ENCODE measurements at regions not wholly inside any gene's neighbourhood (a gene's known extent, or its start where the extent isn't known, plus 50 kb on each side); places are given as distances from the start of the nearest gene placed in this dataset.

DNA sequence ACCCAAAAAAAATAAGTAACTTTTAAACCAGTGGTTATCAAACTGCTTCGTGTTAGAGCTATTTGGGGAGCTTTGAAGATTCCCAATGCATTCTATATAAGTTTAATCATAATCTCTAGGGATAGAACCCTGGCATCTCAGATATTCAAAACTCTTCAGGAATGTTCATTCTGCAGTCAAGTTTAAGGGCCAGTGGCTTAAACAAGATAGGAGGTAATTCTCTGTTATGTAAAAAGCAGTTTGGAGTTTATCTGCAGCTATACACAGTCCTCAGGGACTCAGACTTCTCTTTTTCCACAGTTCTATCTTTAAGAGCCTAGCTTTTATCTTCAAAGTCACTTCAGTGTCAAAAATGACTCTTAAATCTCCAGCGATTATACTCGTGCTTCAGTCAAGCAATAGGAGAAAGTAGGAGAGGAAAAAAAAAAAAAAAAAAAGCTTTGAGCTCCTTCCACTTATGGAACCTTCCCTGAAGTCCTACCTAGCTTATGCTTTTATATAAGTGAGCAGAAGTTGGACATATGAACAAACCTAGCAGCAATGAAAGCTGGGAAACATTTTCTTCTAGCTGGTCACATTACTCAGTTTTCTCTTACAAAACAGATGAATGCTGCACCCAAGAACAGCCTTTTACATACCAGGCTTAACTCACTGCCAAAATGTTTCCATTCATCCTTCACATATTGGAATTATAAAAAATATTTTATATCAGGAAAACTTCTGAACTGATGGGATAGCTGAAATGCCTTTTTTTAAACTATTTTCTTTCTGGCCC lies 302.8 kb downstream of the FSCB start:
- Histone ChIP-seq H3K4me1 (ENCODE audit: insufficient read depth, low read length) (no peaks in the 10 kb centered on the region), H3K36me3 (ENCODE audit: insufficient read depth, low read length) (no peaks in the 10 kb centered on the region), H3K9ac (ENCODE audit: low read depth, low read length) (no peak overlapping the region), H3K4me2 (ENCODE audit: insufficient read depth, low read length) (no peak overlapping the region), H4K20me1 (ENCODE audit: insufficient read depth, low read length) (no peaks in the 10 kb centered on the region), H3K9me3 (ENCODE audit: insufficient read depth, low read length, severe bottlenecking) (no peaks in the 10 kb centered on the region), H3K27ac (ENCODE audit: low read length) (no peak overlapping the region), H3K79me2 (ENCODE audit: insufficient read depth, low read length) (no peaks in the 10 kb centered on the region), H2AFZ (ENCODE audit: low read depth, low read length) (no peak overlapping the region), H3K4me3 (ENCODE audit: low read depth in 1 of 2, low read length in 2 of 2) (no peak overlapping the region), H3K27me3 (ENCODE audit: insufficient read depth, low read length, poor library complexity) (no peaks in the 10 kb centered on the region)
- TF ChIP-seq EZH2 (IDR thresholded peaks at IDR 0.05; ENCODE audit: borderline replicate concordance, low read depth, low read length, severe bottlenecking) = no peak
- no peak for TF ChIP-seq CTCF (IDR thresholded peaks at IDR 0.05; ENCODE audit: borderline replicate concordance, extremely low read depth, low read length, poor library complexity, severe bottlenecking)
- DNase-seq (no peak), ATAC-seq (ENCODE audit: insufficient read depth, low read depth) (no peak)

DNA sequence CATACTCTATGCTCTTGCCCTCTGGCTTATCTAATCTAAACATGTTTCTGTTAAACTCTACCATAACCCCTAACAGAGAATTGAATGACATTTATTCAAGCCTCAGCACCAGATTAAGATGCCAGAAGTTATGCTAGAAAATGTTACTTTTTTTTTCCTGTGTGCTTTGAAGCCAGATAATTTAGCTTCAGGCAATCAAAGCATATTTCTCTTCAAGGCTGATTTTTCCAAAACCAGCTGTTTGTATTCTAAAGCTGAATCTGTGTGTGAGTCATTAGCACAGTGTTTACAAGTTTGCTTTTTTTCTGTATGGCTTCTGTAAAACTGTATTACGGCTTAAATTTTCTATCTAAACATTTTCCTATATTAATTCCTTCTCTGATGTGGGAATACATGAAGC lies 326.1 kb downstream of the FSCB start:
- H3K36me3 ChIP-seq (ENCODE audit: insufficient read depth, low read length) = no peaks in the 10 kb centered on the region
- ATAC-seq (ENCODE audit: insufficient read depth, low read depth) = no peak
- no peak overlapping the region for H3K9ac ChIP-seq (ENCODE audit: low read depth, low read length)
- H3K27me3 ChIP-seq (ENCODE audit: insufficient read depth, low read length, poor library complexity) = no peaks in the 10 kb centered on the region
- no peaks in the 10 kb centered on the region for H4K20me1 ChIP-seq (ENCODE audit: insufficient read depth, low read length)
- H3K9me3 ChIP-seq (ENCODE audit: insufficient read depth, low read length, severe bottlenecking) = no peaks in the 10 kb centered on the region
- no peaks in the 10 kb centered on the region for H3K4me1 ChIP-seq (ENCODE audit: insufficient read depth, low read length)
- no peak overlapping the region for H2AFZ ChIP-seq (ENCODE audit: low read depth, low read length)
- DNase-seq = no peak
- H3K27ac ChIP-seq (ENCODE audit: low read length) = no peak overlapping the region
- H3K79me2 ChIP-seq (ENCODE audit: insufficient read depth, low read length) = no peaks in the 10 kb centered on the region
- H3K4me3 ChIP-seq (ENCODE audit: low read depth in 1 of 2, low read length in 2 of 2) = no peak overlapping the region
- no peak overlapping the region for H3K4me2 ChIP-seq (ENCODE audit: insufficient read depth, low read length)
- TF ChIP-seq CTCF (IDR thresholded peaks at IDR 0.05; ENCODE audit: borderline replicate concordance, extremely low read depth, low read length, poor library complexity, severe bottlenecking) (no peak), EZH2 (IDR thresholded peaks at IDR 0.05; ENCODE audit: borderline replicate concordance, low read depth, low read length, severe bottlenecking) (no peak)

- DNase-seq (no peak), ATAC-seq (ENCODE audit: insufficient read depth, low read depth) (no peak)
- no peaks in the 10 kb centered on the region for H3K36me3 ChIP-seq (ENCODE audit: insufficient read depth, low read length)
- no peaks in the 10 kb centered on the region for H3K9me3 ChIP-seq (ENCODE audit: insufficient read depth, low read length, severe bottlenecking)
- no peaks in the 10 kb centered on the region for H3K27me3 ChIP-seq (ENCODE audit: insufficient read depth, low read length, poor library complexity)
- H3K27ac ChIP-seq (ENCODE audit: low read length) = no peak overlapping the region
- H2AFZ ChIP-seq (ENCODE audit: low read depth, low read length) = no peak overlapping the region
- H3K79me2 ChIP-seq (ENCODE audit: insufficient read depth, low read length) = no peaks in the 10 kb centered on the region
- H4K20me1 ChIP-seq (ENCODE audit: insufficient read depth, low read length) = no peaks in the 10 kb centered on the region
- no peaks in the 10 kb centered on the region for H3K4me1 ChIP-seq (ENCODE audit: insufficient read depth, low read length)
- H3K9ac ChIP-seq (ENCODE audit: low read depth, low read length) = no peak overlapping the region
- H3K4me3 ChIP-seq (ENCODE audit: low read depth in 1 of 2, low read length in 2 of 2) = no peak overlapping the region
- no peak overlapping the region for H3K4me2 ChIP-seq (ENCODE audit: insufficient read depth, low read length)
- TF ChIP-seq CTCF (IDR thresholded peaks at IDR 0.05; ENCODE audit: borderline replicate concordance, extremely low read depth, low read length, poor library complexity, severe bottlenecking) (no peak), EZH2 (IDR thresholded peaks at IDR 0.05; ENCODE audit: borderline replicate concordance, low read depth, low read length, severe bottlenecking) (no peak)
These were observed 336.5 kb downstream of the FSCB start for GRCh38 chr14:44170556-44170955.

Measured in DND-41 (cell line).